ENCODE measurements at regions not wholly inside any gene's neighbourhood (a gene's known extent, or its start where the extent isn't known, plus 50 kb on each side); places are given as distances from the start of the nearest gene placed in this dataset.

DNA sequence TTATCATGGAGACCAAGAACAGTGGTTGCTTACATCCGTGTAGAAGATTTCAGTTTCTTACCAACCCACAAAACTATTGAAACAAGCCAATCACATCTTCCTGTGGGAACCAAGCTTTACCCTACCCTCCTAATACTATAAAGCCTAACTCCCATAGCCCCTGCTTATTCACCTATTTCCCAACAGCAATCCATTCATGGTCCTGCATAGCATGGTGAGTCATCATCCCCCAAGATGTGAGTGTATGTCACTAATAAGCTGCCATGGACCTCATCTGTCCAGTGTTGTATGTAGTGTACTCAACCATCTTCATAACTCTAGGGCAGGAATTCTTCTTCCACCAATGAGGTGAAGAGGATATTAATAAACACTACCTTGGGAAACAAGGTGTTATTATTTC, 1620.4 kb upstream of the FLRT2 start:
- TF ChIP-seq, protein P1, sequence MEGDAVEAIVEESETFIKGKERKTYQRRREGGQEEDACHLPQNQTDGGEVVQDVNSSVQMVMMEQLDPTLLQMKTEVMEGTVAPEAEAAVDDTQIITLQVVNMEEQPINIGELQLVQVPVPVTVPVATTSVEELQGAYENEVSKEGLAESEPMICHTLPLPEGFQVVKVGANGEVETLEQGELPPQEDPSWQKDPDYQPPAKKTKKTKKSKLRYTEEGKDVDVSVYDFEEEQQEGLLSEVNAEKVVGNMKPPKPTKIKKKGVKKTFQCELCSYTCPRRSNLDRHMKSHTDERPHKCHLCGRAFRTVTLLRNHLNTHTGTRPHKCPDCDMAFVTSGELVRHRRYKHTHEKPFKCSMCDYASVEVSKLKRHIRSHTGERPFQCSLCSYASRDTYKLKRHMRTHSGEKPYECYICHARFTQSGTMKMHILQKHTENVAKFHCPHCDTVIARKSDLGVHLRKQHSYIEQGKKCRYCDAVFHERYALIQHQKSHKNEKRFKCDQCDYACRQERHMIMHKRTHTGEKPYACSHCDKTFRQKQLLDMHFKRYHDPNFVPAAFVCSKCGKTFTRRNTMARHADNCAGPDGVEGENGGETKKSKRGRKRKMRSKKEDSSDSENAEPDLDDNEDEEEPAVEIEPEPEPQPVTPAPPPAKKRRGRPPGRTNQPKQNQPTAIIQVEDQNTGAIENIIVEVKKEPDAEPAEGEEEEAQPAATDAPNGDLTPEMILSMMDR (IDR thresholded peaks at IDR 0.05; ENCODE audit: borderline replicate concordance, extremely low read depth, low read length, poor library complexity, severe bottlenecking): no peak
- no peak for TF ChIP-seq EZH2 (IDR thresholded peaks at IDR 0.05; ENCODE audit: borderline replicate concordance, low read depth, low read length, severe bottlenecking)

All from DND-41 (cell line).